ENCODE measurements at regions not wholly inside any gene's neighbourhood (a gene's known extent, or its start where the extent isn't known, plus 50 kb on each side); places are given as distances from the start of the nearest gene placed in this dataset.

DNA sequence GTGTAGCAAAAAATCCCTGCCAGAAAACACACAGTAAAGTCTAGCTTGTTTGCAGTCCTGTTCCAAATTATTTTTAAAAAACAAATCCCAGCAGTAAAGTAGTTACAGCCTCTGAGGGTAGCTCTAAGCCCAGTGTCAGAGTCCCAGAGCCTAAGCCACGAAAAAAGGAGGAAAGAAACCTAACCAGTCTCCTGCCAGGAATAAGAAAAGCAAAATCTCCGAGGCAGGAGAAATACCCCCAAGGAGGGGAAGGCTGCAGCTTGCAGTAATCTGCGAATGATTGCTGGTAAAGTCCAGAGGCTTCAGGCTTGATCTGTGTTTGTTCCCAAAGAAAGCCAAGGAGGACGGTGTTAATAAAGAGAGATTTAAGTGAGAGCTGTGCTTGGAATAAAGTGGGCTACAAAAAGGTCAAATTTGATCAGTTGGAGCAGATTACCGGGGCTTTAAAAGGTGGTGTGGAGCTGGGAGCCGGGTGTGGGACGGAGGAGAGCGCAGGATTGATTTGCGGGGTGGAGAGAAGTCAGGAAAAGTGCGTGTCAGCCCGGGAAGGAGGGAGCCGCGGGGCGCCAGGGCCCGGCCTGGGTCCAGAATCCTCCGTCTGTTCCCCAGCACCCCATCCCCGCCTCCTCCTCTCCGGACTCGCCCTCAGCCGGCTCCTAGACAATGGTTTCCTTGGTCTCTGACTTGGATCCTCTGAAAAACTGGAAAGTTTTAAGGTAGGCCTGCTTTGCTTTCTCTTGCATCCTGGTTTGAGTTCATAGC is 219.4 kb upstream of the CELF2 start:
- Histone ChIP-seq H3K9me3 (peaks cover 4% of the 10 kb centered on the region; the same call in 1 of the 3 replicates), H3K4me2 (no peak overlapping the region), H3K27ac (no peak overlapping the region), H3K4me1 (no peaks in the 10 kb centered on the region), H3K4me3 (no peak overlapping the region)
- no peak for FAIRE-seq
- no peak for TF ChIP-seq FOXS1 (CRISPR knock-in tag; IDR thresholded peaks at IDR 0.05)
- TF ChIP-seq EHF (CRISPR knock-in tag; IDR thresholded peaks at IDR 0.05): no peak
- TF ChIP-seq GATA3 (IDR thresholded peaks at IDR 0.05; ENCODE audit: borderline replicate concordance): no peak
- no peak for TF ChIP-seq RARB (CRISPR knock-in tag; IDR thresholded peaks at IDR 0.05)
- TF ChIP-seq, protein P1, sequence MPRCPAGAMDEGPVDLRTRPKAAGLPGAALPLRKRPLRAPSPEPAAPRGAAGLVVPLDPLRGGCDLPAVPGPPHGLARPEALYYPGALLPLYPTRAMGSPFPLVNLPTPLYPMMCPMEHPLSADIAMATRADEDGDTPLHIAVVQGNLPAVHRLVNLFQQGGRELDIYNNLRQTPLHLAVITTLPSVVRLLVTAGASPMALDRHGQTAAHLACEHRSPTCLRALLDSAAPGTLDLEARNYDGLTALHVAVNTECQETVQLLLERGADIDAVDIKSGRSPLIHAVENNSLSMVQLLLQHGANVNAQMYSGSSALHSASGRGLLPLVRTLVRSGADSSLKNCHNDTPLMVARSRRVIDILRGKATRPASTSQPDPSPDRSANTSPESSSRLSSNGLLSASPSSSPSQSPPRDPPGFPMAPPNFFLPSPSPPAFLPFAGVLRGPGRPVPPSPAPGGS (IDR thresholded peaks at IDR 0.05): no peak
- TF ChIP-seq, protein P2, sequence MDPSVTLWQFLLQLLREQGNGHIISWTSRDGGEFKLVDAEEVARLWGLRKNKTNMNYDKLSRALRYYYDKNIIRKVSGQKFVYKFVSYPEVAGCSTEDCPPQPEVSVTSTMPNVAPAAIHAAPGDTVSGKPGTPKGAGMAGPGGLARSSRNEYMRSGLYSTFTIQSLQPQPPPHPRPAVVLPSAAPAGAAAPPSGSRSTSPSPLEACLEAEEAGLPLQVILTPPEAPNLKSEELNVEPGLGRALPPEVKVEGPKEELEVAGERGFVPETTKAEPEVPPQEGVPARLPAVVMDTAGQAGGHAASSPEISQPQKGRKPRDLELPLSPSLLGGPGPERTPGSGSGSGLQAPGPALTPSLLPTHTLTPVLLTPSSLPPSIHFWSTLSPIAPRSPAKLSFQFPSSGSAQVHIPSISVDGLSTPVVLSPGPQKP (IDR thresholded peaks at IDR 0.05; ENCODE audit: low read depth, low read length): no peak
- TF ChIP-seq HOXB13 (CRISPR knock-in tag; IDR thresholded peaks at IDR 0.05; ENCODE audit: low read depth): no peak
- TF ChIP-seq RNF2 (IDR thresholded peaks at IDR 0.05; ENCODE audit: borderline replicate concordance, low read depth): no peak
- DNase-seq (ENCODE audit: low read depth in 1 of 2, low spot score in 1 of 2): no peak
- 55% methylated on average over 20 of the region's 20 CpGs for WGBS (ENCODE audit: missing lambda C conversion rate)
- CTCF ChIA-PET: no interaction called here
- POLR2A ChIA-PET: no interaction called here
- no peak for ATAC-seq

DNA sequence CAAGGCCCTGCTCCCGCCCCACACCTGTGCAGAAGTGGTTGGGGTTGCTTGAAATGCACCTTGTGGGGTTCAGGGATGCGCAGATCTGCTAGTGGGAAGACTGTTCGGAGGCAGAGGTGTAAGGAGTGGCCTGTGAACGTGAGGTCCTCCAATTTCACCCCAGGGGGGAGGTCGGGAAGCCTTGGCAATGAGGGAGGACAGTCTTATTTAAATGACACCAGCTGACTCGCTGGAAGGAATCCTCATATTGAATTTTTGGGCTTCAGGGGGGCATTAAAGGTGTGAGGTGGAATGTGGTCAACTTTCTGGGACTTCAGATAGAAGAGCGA is 218.8 kb upstream of the CELF2 start:
- H3K9me3 ChIP-seq: peaks cover 4% of the 10 kb centered on the region; the same call in 1 of the 3 replicates
- WGBS (ENCODE audit: missing lambda C conversion rate): 29% methylated on average over 7 of the region's 7 CpGs
- no peak for TF ChIP-seq ZNF302 (CRISPR knock-in tag; IDR thresholded peaks at IDR 0.05)
- TF ChIP-seq FOSB (CRISPR knock-in tag; IDR thresholded peaks at IDR 0.05): no peak
- TF ChIP-seq, protein P3, sequence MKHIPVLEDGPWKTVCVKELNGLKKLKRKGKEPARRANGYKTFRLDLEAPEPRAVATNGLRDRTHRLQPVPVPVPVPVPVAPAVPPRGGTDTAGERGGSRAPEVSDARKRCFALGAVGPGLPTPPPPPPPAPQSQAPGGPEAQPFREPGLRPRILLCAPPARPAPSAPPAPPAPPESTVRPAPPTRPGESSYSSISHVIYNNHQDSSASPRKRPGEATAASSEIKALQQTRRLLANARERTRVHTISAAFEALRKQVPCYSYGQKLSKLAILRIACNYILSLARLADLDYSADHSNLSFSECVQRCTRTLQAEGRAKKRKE (CRISPR knock-in tag; IDR thresholded peaks at IDR 0.05; ENCODE audit: low read depth): no peak
- TF ChIP-seq NPAS2 (CRISPR knock-in tag; IDR thresholded peaks at IDR 0.05; ENCODE audit: borderline replicate concordance): no peak
- TF ChIP-seq, protein P1 (IDR thresholded peaks at IDR 0.05): no peak
- no peak for FAIRE-seq
- H3K4me3 ChIP-seq: no peak overlapping the region
- H3K4me1 ChIP-seq: no peaks in the 10 kb centered on the region
- no peak overlapping the region for H3K4me2 ChIP-seq
- ATAC-seq: no peak
- ChIA-PET CTCF (no interaction called here), POLR2A (no interaction called here)
- no peak overlapping the region for H3K27ac ChIP-seq
- no peak for DNase-seq (ENCODE audit: low read depth in 1 of 2, low spot score in 1 of 2)

DNA sequence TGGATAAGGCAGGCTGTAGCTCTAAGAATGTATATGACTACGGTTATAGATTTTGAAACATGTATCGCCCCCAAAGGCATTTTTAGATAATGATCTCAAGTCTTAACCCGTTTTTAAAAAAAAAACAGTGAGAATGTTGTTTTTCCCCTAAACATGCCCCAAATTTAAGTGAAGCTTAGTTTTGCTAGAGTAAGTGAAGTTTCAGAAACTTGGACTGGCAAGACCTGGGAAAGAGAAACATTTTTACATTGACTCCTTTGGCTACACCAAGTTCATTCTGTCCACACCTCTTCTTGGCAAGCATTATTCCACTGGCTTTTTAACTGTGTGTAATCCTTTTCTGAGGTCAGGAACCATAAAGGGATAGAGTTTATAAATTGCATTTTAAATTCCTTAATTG is 216.7 kb upstream of the CELF2 start:
- Histone ChIP-seq H3K9me3 (peaks cover 4% of the 10 kb centered on the region; the same call in 1 of the 3 replicates), H3K4me1 (no peaks in the 10 kb centered on the region), H3K27ac (no peak overlapping the region), H3K4me2 (no peak overlapping the region), H3K4me3 (no peak overlapping the region)
- DNase-seq (ENCODE audit: low read depth in 1 of 2, low spot score in 1 of 2) (no peak), FAIRE-seq (no peak), ATAC-seq (no peak)
- 39% methylated on average over 3 of the region's 3 CpGs for WGBS (ENCODE audit: missing lambda C conversion rate)
- POLR2A ChIA-PET: no interaction called here
- CTCF ChIA-PET: interaction anchor here (1.2 kb wide), 1 partner anchor 17 kb away, joined by 4 read pairs; no protein-coding TSS in a partner anchor
- TF ChIP-seq ZC3H11A (IDR thresholded peaks at IDR 0.05) (no peak), CBX8 (IDR thresholded peaks at IDR 0.05) (no peak), NR3C1 (IDR thresholded peaks at IDR 0.05) (no peak), CEBPB (IDR thresholded peaks at IDR 0.05) (no peak), ZSCAN20 (CRISPR knock-in tag; IDR thresholded peaks at IDR 0.05) (no peak), RCOR1 (IDR thresholded peaks at IDR 0.05; ENCODE audit: low read depth, low read length) (no peak), HDAC2 (IDR thresholded peaks at IDR 0.05) (no peak), JUN (IDR thresholded peaks at IDR 0.05) (no peak), KDM1A (IDR thresholded peaks at IDR 0.05; ENCODE audit: low read depth) (no peak)
- TF ChIP-seq, protein P4, sequence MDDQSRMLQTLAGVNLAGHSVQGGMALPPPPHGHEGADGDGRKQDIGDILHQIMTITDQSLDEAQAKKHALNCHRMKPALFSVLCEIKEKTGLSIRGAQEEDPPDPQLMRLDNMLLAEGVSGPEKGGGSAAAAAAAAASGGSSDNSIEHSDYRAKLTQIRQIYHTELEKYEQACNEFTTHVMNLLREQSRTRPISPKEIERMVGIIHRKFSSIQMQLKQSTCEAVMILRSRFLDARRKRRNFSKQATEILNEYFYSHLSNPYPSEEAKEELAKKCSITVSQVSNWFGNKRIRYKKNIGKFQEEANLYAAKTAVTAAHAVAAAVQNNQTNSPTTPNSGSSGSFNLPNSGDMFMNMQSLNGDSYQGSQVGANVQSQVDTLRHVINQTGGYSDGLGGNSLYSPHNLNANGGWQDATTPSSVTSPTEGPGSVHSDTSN (IDR thresholded peaks at IDR 0.05): no peak
- TF ChIP-seq, protein P3 (CRISPR knock-in tag; IDR thresholded peaks at IDR 0.05; ENCODE audit: low read depth): no peak
- TF ChIP-seq, protein P5, sequence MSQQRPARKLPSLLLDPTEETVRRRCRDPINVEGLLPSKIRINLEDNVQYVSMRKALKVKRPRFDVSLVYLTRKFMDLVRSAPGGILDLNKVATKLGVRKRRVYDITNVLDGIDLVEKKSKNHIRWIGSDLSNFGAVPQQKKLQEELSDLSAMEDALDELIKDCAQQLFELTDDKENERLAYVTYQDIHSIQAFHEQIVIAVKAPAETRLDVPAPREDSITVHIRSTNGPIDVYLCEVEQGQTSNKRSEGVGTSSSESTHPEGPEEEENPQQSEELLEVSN (IDR thresholded peaks at IDR 0.05; ENCODE audit: borderline replicate concordance, low read depth): no peak
- TF ChIP-seq, protein P2 (IDR thresholded peaks at IDR 0.05; ENCODE audit: low read depth, low read length): no peak
- TF ChIP-seq, protein P6, sequence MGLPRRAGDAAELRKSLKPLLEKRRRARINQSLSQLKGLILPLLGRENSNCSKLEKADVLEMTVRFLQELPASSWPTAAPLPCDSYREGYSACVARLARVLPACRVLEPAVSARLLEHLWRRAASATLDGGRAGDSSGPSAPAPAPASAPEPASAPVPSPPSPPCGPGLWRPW (IDR thresholded peaks at IDR 0.05): no peak
- TF ChIP-seq, protein P7, sequence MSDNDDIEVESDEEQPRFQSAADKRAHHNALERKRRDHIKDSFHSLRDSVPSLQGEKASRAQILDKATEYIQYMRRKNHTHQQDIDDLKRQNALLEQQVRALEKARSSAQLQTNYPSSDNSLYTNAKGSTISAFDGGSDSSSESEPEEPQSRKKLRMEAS (IDR thresholded peaks at IDR 0.05): no peak
